ENCODE measurements at regions not wholly inside any gene's neighbourhood (a gene's known extent, or its start where the extent isn't known, plus 50 kb on each side); places are given as distances from the start of the nearest gene placed in this dataset.
"Not testable (repeated sequence)": the region's sequence is repeated elsewhere in the genome, so short reads cannot be mapped to it uniquely, and the experiment has no call there.

- no peak for DNase-seq
Measured at GRCh38 chr7:52584041-52584440, 451.4 kb upstream of the POM121L12 start.

DNA sequence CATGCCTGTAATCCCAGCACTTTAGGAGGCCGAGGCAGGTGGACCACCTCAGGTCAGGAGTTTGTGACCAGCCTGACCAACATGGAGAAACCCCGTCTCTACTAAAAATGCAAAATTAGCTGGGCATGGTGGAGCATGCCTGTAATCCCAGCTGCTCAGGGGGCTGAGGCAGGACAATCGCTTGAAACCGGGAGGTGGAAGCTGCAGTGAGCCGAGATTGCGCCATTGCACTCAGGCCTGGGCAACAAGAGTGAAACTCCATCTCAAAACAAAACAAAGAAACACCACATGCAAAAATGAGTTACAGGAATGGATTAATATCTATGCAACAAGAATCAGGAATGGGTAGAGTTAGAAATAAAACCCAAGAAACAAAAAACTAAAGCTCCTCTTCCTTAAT lies 462.3 kb upstream of the POM121L12 start:
- DNase-seq, result not testable (repeated sequence)

- no peak for DNase-seq
Measured at GRCh38 chr7:52571026-52571425, 464.4 kb upstream of the POM121L12 start.

DNA sequence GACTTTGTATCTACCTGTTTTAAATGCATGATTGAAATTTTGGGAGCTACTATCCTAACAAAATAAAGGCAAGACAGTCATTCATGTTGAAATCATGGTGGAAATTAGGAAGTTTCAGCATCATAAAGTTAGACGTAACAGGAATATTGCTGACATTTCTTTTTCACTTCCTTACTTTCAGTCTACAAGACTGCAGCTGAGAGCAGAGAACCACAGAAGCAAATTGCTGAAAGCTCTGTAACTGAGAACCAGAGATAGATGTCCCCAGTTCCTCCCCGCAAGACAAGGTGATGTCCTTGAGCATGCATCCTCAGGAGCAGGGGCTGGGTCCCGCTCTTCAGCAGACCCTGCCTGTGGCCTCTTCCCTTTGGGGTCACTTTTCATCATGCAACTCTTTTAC lies 466.3 kb upstream of the POM121L12 start:
- DNase-seq, result no peak

- DNase-seq, result no peak
Measured at GRCh38 chr7:52565974-52566373, 469.5 kb upstream of the POM121L12 start.

DNA sequence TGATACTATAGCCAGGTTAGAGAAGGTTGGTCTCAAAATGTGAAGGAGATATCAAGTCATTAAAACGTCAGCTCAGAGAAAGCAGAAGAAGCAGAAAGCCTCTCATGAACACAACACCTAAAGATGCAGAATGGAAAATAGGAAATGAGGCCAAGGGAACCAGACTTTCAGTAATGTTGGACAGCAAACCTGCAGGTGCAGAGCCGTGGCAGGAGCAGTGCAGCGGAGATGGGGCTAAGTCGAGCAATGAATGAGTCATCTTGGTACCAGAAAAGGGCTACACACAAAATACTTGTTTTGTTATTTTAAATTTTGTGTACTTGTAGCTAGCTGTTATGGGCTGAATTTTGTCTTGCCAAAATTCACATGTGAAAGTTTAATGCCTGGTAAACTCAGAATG lies 479.6 kb upstream of the POM121L12 start:
- DNase-seq, result no peak

- no peak for DNase-seq
Measured at GRCh38 chr7:52547308-52547910, 488.0 kb upstream of the POM121L12 start.

DNA sequence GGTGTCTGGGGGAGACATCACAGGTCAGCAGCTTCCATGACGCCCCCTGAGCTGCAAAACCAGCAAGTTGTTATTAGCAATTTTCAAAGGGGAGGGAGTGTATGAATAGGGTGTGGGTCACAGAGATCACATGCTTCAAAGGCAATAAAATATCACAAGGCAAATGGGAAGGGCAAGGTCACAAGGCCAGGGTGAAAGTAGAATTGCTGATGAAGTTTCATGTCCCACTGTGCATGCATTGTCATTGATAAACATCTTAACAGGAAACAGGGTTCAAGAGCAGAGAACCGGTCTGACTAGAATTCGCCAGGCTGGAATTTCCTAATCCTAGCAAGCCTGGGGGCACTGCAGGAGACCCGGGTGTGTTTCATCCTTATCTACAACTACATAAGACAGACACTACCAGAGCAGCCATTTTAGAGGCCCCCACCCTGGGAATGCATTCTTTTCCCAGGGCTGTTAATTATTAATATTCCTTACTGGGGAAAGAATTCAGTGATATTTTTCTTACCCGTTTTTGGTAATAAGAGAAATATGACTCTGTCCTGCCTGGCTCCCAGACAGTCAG lies 494.2 kb upstream of the POM121L12 start:
- not testable (repeated sequence) for DNase-seq

DNA sequence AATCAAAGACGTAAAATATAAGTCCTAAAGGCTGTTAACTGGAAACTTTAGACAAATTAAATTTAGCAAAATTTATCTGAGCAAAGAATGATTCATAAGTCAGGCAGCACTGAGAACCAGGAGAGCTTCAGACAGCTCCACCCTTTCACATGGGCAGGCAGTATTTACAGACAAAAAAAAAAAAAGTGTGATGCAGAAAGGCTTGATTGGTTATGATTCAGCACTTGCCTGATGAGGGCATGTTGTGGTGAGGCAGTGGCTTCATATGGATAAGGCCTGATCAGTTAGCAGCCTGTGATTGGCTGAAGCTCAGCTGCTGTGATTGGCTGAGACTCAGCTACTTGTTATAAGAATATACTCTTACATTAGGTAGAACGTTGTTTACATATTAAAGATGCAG lies 495.4 kb upstream of the POM121L12 start:
- no peak for DNase-seq

DNA sequence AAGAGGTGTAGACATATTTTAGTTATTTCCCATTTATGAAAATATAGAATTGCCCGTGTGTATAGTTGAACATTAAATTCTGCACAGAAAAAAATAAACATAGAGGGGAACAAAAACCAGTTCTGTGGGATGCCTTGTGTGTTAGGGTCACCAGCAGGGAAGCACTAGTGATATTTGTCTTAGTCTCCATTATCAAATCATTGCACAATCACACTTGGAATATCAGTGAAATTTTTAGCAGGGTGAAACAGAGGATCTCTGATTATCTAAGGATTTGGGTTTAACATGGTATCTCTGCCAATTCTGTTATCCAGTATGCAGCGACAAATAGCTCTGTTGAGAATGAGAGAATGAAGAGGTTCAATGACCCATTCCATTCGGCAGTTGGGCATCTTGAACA lies 496.0 kb upstream of the POM121L12 start:
- DNase-seq, result no peak

DNA sequence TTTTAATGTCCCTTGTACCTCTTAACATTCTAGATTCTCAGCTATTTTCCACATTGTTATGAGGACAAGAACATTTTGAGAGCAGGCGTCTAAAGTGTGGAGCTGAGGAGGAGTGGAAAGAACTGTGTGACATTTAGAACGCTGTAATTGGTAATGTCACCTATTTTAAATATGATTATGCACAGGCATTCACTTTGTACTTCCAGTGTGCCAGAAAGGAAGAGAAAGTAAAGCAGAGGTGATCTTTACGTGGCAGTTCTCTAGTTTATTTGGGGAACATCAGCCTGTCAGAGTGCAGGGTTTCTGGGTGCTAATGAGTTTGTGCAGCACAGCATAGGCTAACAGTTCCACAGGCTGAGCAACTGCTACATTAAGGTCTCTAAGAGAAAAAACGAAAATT lies 498.4 kb upstream of the POM121L12 start:
- no peak for DNase-seq

- no peak for DNase-seq
Measured at GRCh38 chr7:52525772-52526341, 509.6 kb upstream of the POM121L12 start.

GRCh38 chr7:52518869-52519268 lies 516.6 kb upstream of the POM121L12 start:
- DNase-seq, result no peak

DNA sequence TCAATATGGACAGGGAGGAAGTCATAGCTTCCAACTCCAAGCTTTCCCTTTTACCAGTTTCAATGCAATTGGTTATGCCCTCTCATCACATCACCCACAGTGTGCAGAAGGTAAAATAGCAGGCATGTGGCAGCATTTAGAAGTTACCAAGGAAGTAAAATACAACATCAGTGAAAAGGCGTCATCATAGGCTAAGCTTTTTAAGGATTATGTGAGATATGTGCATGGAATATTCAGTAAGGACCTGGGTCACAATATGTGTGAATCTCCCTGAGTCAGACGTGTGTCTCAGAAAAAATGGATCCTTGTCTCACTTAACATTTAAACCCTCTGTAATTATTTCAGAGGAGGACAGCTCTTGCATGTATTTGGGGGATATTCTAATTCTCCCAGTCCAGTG lies 522.8 kb upstream of the POM121L12 start:
- DNase-seq, result no peak

GRCh38 chr7:52507546-52508255 lies 527.7 kb upstream of the POM121L12 start:
- no peak for DNase-seq

GRCh38 chr7:52506325-52506724 lies 529.1 kb upstream of the POM121L12 start:
- DNase-seq, result no peak

- DNase-seq, result no peak
Measured at GRCh38 chr7:52504561-52504960, 530.9 kb upstream of the POM121L12 start.

DNA sequence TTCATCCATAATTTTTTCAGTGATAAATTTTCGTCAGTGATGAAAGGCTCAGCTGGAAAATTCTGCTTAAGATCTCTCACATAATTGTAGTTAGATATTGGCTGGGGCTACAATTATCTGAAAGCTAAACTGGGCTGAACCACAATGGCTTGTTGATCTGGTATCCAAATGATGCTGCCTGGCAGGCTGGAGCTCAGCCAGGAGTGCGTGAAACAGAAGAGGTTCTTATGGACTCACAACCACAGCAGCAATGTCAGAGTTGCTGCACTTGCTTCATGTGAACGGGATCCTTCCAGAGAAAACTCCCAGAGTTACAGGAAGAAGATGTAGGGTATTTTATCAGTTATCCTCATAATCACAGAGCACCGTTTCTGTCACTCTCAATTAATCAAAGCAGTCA lies 533.2 kb upstream of the POM121L12 start:
- no peak for DNase-seq

DNA sequence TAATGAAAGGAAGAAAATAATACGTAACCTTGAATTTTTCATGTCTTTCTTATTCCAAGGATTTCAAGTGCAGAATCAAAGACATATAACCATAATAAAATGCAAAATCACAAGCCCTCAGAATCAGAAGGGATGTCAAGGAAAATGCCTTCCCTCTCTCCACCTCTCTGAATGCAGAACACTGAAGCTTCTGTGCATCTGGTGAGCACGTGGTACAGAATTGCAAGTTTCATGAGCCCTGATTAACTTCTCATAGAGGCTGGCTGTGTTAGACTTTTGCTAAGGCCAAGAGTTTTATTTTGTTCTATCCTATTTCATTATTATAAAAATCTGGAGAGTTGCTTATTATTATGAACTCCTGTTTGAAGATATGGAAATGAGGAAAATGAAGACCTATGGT lies 533.7 kb upstream of the POM121L12 start:
- DNase-seq, result no peak

DNA sequence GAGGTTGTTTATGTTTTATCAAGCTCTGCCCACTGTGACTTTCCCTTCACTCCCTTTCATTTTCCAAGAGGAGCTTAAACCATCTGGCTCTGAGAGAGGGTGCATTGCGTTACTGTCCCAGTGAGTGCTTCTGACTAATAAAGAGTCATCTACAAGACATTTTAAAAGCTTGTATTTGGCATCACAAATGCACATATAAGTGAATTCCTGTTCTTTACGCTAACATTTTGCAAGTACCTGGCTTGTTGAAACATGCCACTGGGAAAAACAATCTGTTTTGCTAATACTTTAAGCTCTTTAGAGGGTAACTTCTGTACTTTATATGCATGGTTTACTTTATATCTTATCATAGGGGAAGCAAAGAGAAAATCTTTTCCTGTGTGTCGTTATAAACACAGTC lies 534.6 kb upstream of the POM121L12 start:
- DNase-seq, result no peak

GRCh38 chr7:52498366-52498765 lies 537.1 kb upstream of the POM121L12 start:
- peak; percentile 0 for DNase-seq

GRCh38 chr7:52486267-52486666 lies 549.2 kb upstream of the POM121L12 start:
- DNase-seq, result no peak

DNA sequence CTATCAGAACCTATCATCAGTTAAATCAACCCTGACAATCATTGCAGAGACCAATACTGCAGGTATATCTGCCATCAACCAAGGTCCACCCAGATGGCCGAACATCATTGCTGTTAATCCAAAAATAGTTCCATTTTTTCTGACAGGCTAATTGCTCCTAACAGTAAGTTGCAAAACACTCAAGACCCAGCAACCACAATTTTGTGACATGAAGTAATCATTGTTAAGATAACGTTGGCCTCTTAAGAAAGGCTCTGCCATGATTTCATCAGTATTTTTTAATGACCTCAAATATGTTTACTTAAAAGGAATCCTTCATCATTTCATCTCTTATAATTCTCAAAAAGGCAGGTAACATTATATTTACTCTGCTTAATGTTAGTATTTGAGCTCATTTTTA lies 553.4 kb upstream of the POM121L12 start:
- DNase-seq, result no peak
